H9 (cell line): ENCODE measurements at regions not wholly inside any gene's neighbourhood (a gene's known extent, or its start where the extent isn't known, plus 50 kb on each side); places are given as distances from the start of the nearest gene placed in this dataset.

ENCODE experiments used
- DNase-seq: peaks from one replicate; pipeline ENCODE4 v3.0.0-alpha.2; 2017
- H2AFZ ChIP-seq: one replicate; pipeline ENCODE4 v1.6.1; 2013; ENCODE audit warnings: mild to moderate bottlenecking, low read length, control low read depth, moderate library complexity
- H2AK5ac ChIP-seq: 2 replicates; pipeline ENCODE4 v1.6.1; 2013; ENCODE audit warnings: low read length, control low read depth, mixed read lengths; ENCODE audit not compliant: insufficient read length
- H2BK120ac ChIP-seq: one replicate; pipeline ENCODE4 v1.6.1; 2013; ENCODE audit warnings: low read depth, mild to moderate bottlenecking, low read length, control low read depth, inconsistent platforms; ENCODE audit not compliant: poor library complexity, severe bottlenecking
- H2BK12ac ChIP-seq: 2 replicates; pipeline ENCODE4 v1.6.1; 2013; ENCODE audit warnings: low read length, control low read depth, mixed read lengths, low read depth; ENCODE audit not compliant: insufficient read length
- H2BK15ac ChIP-seq: 2 replicates; pipeline ENCODE4 v1.6.1; 2013; ENCODE audit warnings: low read depth, low read length, control low read depth
- H2BK20ac ChIP-seq: one replicate; pipeline ENCODE4 v1.6.1; 2013; ENCODE audit warnings: low read depth, mild to moderate bottlenecking, low read length, control low read depth, inconsistent platforms; ENCODE audit not compliant: poor library complexity, severe bottlenecking
- H2BK5ac ChIP-seq: 2 replicates; pipeline ENCODE4 v1.6.1; 2013; ENCODE audit warnings: low read length, control low read depth, mixed read lengths; ENCODE audit not compliant: insufficient read length
- H3K14ac ChIP-seq: 2 replicates; pipeline ENCODE4 v1.6.1; 2013; ENCODE audit warnings: low read length, control low read depth; ENCODE audit not compliant: insufficient read depth
- H3K18ac ChIP-seq: 2 replicates; pipeline ENCODE4 v1.6.1; 2013; ENCODE audit warnings: low read depth, mild to moderate bottlenecking, mixed read lengths, low read length, control low read depth; ENCODE audit not compliant: insufficient read length
- H3K23ac ChIP-seq: 2 replicates; pipeline ENCODE4 v1.6.1; 2013; ENCODE audit warnings: low read length, control low read depth, mixed read lengths, low read depth; ENCODE audit not compliant: insufficient read length
- H3K23me2 ChIP-seq: 2 replicates; pipeline ENCODE4 v1.6.1; 2013; ENCODE audit warnings: low read depth, mild to moderate bottlenecking, mixed read lengths, low read length, control low read depth; ENCODE audit not compliant: insufficient read length, poor library complexity, severe bottlenecking
- H3K27ac ChIP-seq: 2 replicates; pipeline ENCODE4 v1.5.1; 2013; ENCODE audit warnings: low read length, control low read depth, mixed read lengths, low read depth; ENCODE audit not compliant: insufficient read length
- H3K27me3 ChIP-seq: 2 replicates; pipeline ENCODE4 v1.6.1; 2013; ENCODE audit warnings: low read length, control low read depth, inconsistent platforms; ENCODE audit not compliant: insufficient read depth
- H3K4ac ChIP-seq: 2 replicates; pipeline ENCODE4 v1.6.1; 2013; ENCODE audit warnings: low read depth, mild to moderate bottlenecking, control low read depth, inconsistent platforms, low read length, moderate library complexity
- H3K4me1 ChIP-seq: 2 replicates; pipeline ENCODE4 v1.6.1; 2013; ENCODE audit warnings: low read length, control low read depth, inconsistent platforms; ENCODE audit not compliant: insufficient read depth
- H3K4me2 ChIP-seq: 2 replicates; pipeline ENCODE4 v1.6.1; 2013; ENCODE audit warnings: low read length, control low read depth, mixed read lengths; ENCODE audit not compliant: insufficient read length, insufficient read depth
- H3K56ac ChIP-seq: 2 replicates; pipeline ENCODE4 v1.6.1; 2013; ENCODE audit warnings: low read depth, mild to moderate bottlenecking, mixed read lengths, low read length, control low read depth; ENCODE audit not compliant: insufficient read length
- H3K79me1 ChIP-seq: 2 replicates; pipeline ENCODE4 v1.6.1; 2013; ENCODE audit warnings: low read depth, mild to moderate bottlenecking, moderate library complexity, low read length, control low read depth, inconsistent platforms; ENCODE audit not compliant: insufficient read depth, poor library complexity, severe bottlenecking
- H3K79me2 ChIP-seq: 2 replicates; pipeline ENCODE4 v1.6.1; 2013; ENCODE audit warnings: low read length, control low read depth, inconsistent platforms; ENCODE audit not compliant: insufficient read depth
- H3K9ac ChIP-seq: 2 replicates; pipeline ENCODE4 v1.6.1; 2013; ENCODE audit warnings: low read length, control low read depth, mixed read lengths; ENCODE audit not compliant: insufficient read length; ENCODE audit errors: extremely low read depth
- H3K9me3 ChIP-seq: one replicate; pipeline ENCODE4 v1.6.1; 2013; ENCODE audit warnings: low read depth, low read length, inconsistent platforms; ENCODE audit not compliant: control insufficient read depth
- H3T11ph ChIP-seq: one replicate; pipeline ENCODE4 v1.6.1; 2013; ENCODE audit warnings: mild to moderate bottlenecking, low read length, control low read depth, inconsistent platforms
- H4K20me1 ChIP-seq: one replicate; pipeline ENCODE4 v1.6.1; 2013; ENCODE audit not compliant: control insufficient read depth, insufficient read length, insufficient read depth
- H4K5ac ChIP-seq: 2 replicates; pipeline ENCODE4 v1.6.1; 2013; ENCODE audit warnings: low read depth, mild to moderate bottlenecking, mixed read lengths, low read length, control low read depth; ENCODE audit not compliant: insufficient read length
- H4K8ac ChIP-seq: replicated peaks from 2 replicates; pipeline ENCODE4 v1.6.1; 2013; ENCODE audit warnings: low read length, control low read depth, mixed read lengths, low read depth; ENCODE audit not compliant: insufficient read length
- H4K91ac ChIP-seq: 2 replicates; pipeline ENCODE4 v1.6.1; 2013; ENCODE audit warnings: low read depth, mild to moderate bottlenecking, moderate library complexity, mixed read lengths, low read length, control low read depth; ENCODE audit not compliant: insufficient read length
- H3K27ac Mint-ChIP-seq, 3 experiments: 2 replicates in 2 of 3; 3 replicates in 1 of 3; pipeline ENCODE4 v1.8.0; 2020 to 2021; ENCODE audit warnings: mixed read lengths in 3 of 3, mild to moderate bottlenecking in 1 of 3, moderate library complexity in 1 of 3
- H3K27me3 Mint-ChIP-seq: 2 replicates; pipeline ENCODE4 v1.8.0; 2021; ENCODE audit warnings: low read depth, mild to moderate bottlenecking, moderate library complexity, mixed read lengths
- H3K36me3 Mint-ChIP-seq, 3 experiments: 2 replicates in 2 of 3; 3 replicates in 1 of 3; pipeline ENCODE4 v1.8.0; 2020 to 2021; ENCODE audit warnings: low read depth in 3 of 3, mixed read lengths in 3 of 3; ENCODE audit not compliant: insufficient read depth in 1 of 3
- H3K4me1 Mint-ChIP-seq, 2 experiments: 2 replicates each; pipeline ENCODE4 v1.8.0; 2020; ENCODE audit warnings: mixed read lengths in 2 of 2
- H3K4me3 Mint-ChIP-seq, 2 experiments: 2 replicates in 1 of 2; 3 replicates in 1 of 2; pipeline ENCODE4 v1.8.0; 2020 to 2021; ENCODE audit warnings: mild to moderate bottlenecking in 2 of 2, mixed read lengths in 2 of 2, moderate library complexity in 1 of 2
- H3K9me3 Mint-ChIP-seq, 2 experiments: 2 replicates in 1 of 2; 3 replicates in 1 of 2; pipeline ENCODE4 v1.8.0; 2020; ENCODE audit warnings: mild to moderate bottlenecking in 2 of 2, mixed read lengths in 2 of 2, moderate library complexity in 1 of 2
- WGBS: extraction: QIAGEN DNeasy Blood & Tissue Kit; methylation state at CpG from one replicate; pipeline ENCODE4 v1.1.7; 2013; ENCODE audit warnings: missing lambda C conversion rate, low lambda C conversion rate, mixed read lengths; ENCODE audit not compliant: insufficient read length; ENCODE audit errors: extremely low coverage; 5-methylcytosine and 5-hydroxymethylcytosine counted together
- TF ChIP-seq, protein P1 (sequence below): fragments of 200-600 bp; sonication (generic); conservative IDR thresholded peaks from 3 replicates; pipeline ENCODE4 v1.8.0; 2021; ENCODE audit warnings: antibody characterized with exemption, mild to moderate bottlenecking

DNA sequence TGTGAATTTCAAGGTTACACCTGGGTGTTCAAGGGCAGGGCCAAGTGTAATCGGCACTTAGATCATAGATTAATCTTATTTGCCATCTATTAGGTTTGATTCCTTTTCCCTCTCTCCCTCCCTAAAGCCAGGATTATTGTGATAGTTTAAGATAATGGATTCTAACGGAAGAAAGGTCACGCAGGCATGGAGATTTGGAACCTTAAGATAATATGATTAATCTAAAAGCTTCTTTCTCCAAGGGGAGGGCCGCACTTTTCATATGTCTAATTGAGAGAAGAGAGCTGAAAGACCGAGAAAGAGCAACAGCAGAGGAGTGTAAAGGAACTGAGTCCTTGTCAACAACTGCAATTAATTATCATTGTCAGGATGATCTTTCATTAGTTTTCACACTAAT is 858.8 kb upstream of the NR2F2 start:
- no peak overlapping the region for H3K4me3 Mint-ChIP-seq

More for the DNA sequence above, 858.8 kb upstream of the NR2F2 start:
- Histone ChIP-seq H3K18ac (no peak overlapping the region), H2BK15ac (no peak overlapping the region), H3K27me3 (no peaks in the 10 kb centered on the region), H3K79me2 (no peaks in the 10 kb centered on the region), H3K4me1 (no peaks in the 10 kb centered on the region), H3K9me3 (no peaks in the 10 kb centered on the region), H3K14ac (no peak overlapping the region), H3K4ac (no peak overlapping the region), H3K27ac (no peak overlapping the region), H3K56ac (no peak overlapping the region), H4K5ac (no peak overlapping the region), H3T11ph (no peak overlapping the region), H2BK12ac (no peak overlapping the region), H3K4me2 (no peak overlapping the region), H4K91ac (no peak overlapping the region), H2AFZ (no peak overlapping the region), H2BK120ac (no peak overlapping the region), H3K23me2 (no peaks in the 10 kb centered on the region), H3K9ac (no peak overlapping the region), H2AK5ac (no peak overlapping the region), H2BK5ac (no peak overlapping the region), H4K20me1 (no peaks in the 10 kb centered on the region), H3K79me1 (no peaks in the 10 kb centered on the region), H4K8ac (no peak overlapping the region), H3K23ac (no peak overlapping the region), H2BK20ac (no peak overlapping the region)
- Mint-ChIP-seq H3K27ac (no peak overlapping the region), H3K36me3 (no peaks in the 10 kb centered on the region), H3K27me3 (no peaks in the 10 kb centered on the region; the same call in 1 of the 2 replicates), H3K9me3 (no peaks in the 10 kb centered on the region; a peak in 1 of 5 replicates), H3K4me1 (0 out of 4 replicates have a peak, but pooled peaks cover 2% of the 10 kb centered on the region in 2 experiments)
- no CpG with 5 or more reads among the region's 5 CpGs for WGBS
- DNase-seq: no peak
- TF ChIP-seq, protein P1, sequence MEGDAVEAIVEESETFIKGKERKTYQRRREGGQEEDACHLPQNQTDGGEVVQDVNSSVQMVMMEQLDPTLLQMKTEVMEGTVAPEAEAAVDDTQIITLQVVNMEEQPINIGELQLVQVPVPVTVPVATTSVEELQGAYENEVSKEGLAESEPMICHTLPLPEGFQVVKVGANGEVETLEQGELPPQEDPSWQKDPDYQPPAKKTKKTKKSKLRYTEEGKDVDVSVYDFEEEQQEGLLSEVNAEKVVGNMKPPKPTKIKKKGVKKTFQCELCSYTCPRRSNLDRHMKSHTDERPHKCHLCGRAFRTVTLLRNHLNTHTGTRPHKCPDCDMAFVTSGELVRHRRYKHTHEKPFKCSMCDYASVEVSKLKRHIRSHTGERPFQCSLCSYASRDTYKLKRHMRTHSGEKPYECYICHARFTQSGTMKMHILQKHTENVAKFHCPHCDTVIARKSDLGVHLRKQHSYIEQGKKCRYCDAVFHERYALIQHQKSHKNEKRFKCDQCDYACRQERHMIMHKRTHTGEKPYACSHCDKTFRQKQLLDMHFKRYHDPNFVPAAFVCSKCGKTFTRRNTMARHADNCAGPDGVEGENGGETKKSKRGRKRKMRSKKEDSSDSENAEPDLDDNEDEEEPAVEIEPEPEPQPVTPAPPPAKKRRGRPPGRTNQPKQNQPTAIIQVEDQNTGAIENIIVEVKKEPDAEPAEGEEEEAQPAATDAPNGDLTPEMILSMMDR: no peak
